ENCODE measurements at regions not wholly inside any gene's neighbourhood (a gene's known extent, or its start where the extent isn't known, plus 50 kb on each side); places are given as distances from the start of the nearest gene placed in this dataset.

- H3K27ac Mint-ChIP-seq = no peak overlapping the region
- no peaks in the 10 kb centered on the region for H3K36me3 Mint-ChIP-seq
- H3K4me3 Mint-ChIP-seq = no peak overlapping the region
- no peaks in the 10 kb centered on the region for H3K27me3 Mint-ChIP-seq
- no peaks in the 10 kb centered on the region for H3K4me1 Mint-ChIP-seq
- H3K9me3 Mint-ChIP-seq = no peaks in the 10 kb centered on the region
- no peak for DNase-seq
These were observed 200.6 kb upstream of the STXBP6 start for GRCh38 chr14:25250516-25250915.

GRCh38 chr14:25247609-25248008 lies 197.7 kb upstream of the STXBP6 start:
- DNase-seq = no peak
- Mint-ChIP-seq H3K9me3 (no peaks in the 10 kb centered on the region), H3K27ac (no peak overlapping the region), H3K4me1 (no peaks in the 10 kb centered on the region), H3K27me3 (no peaks in the 10 kb centered on the region), H3K36me3 (no peaks in the 10 kb centered on the region), H3K4me3 (no peak overlapping the region)

GRCh38 chr14:25246751-25247150 lies 196.8 kb upstream of the STXBP6 start:
- no peaks in the 10 kb centered on the region for H3K9me3 Mint-ChIP-seq
- no peak overlapping the region for H3K4me3 Mint-ChIP-seq
- no peaks in the 10 kb centered on the region for H3K36me3 Mint-ChIP-seq
- no peak for DNase-seq
- H3K4me1 Mint-ChIP-seq = no peaks in the 10 kb centered on the region
- no peak overlapping the region for H3K27ac Mint-ChIP-seq
- H3K27me3 Mint-ChIP-seq = no peaks in the 10 kb centered on the region

GRCh38 chr14:25239170-25239569 lies 189.2 kb upstream of the STXBP6 start:
- no peaks in the 10 kb centered on the region for H3K9me3 Mint-ChIP-seq
- no peak overlapping the region for H3K27ac Mint-ChIP-seq
- DNase-seq = no peak
- H3K4me3 Mint-ChIP-seq = no peak overlapping the region
- no peaks in the 10 kb centered on the region for H3K4me1 Mint-ChIP-seq
- H3K36me3 Mint-ChIP-seq = no peaks in the 10 kb centered on the region
- H3K27me3 Mint-ChIP-seq = no peaks in the 10 kb centered on the region

DNA sequence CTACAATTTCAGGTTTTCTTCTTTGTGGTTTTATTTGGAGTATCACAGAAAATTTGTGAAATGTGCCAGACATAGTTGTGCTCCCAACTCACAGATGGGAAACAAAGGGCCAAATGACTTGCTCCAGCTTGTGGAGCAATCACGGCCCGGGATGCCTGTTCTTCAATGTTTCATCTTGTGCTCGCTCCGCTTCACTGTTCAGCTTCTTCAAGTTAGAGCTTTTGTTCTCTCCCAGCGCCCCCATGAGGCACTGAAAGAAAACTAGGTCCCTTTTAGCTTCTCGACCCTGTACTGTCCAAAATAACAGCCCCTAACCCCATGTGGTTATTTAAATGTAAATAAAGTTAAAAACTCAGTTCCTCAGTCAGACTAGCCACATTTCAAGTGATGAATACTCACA lies 187.9 kb upstream of the STXBP6 start:
- Mint-ChIP-seq H3K36me3 (no peaks in the 10 kb centered on the region), H3K27me3 (no peaks in the 10 kb centered on the region), H3K9me3 (no peaks in the 10 kb centered on the region), H3K4me1 (no peaks in the 10 kb centered on the region), H3K27ac (no peak overlapping the region), H3K4me3 (no peak overlapping the region)
- no peak for DNase-seq

DNA sequence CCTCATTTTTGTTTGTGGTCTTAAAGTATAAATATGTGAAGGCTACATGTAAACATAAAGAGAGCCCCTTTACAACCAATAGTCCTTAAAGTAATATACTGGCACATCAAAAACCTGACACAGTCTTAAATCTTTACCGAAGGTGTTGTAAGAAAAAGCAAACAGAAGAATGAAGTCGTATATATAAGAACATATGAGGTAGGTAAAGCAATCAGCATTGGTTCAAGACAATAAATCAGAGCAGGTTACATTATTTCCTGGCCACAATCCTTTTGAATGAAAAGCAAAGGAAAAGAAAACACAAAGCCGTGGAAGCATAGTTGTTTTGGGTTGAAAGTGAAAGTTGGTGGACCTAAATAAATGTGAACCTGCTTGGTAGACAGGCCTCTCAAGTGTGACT lies 183.7 kb upstream of the STXBP6 start:
- Mint-ChIP-seq H3K27ac (no peak overlapping the region), H3K27me3 (no peaks in the 10 kb centered on the region), H3K4me1 (no peaks in the 10 kb centered on the region), H3K36me3 (no peaks in the 10 kb centered on the region), H3K4me3 (no peak overlapping the region), H3K9me3 (no peaks in the 10 kb centered on the region)
- DNase-seq = no peak

- Mint-ChIP-seq H3K27ac (no peak overlapping the region), H3K36me3 (no peaks in the 10 kb centered on the region), H3K9me3 (no peaks in the 10 kb centered on the region), H3K4me1 (no peaks in the 10 kb centered on the region), H3K4me3 (no peak overlapping the region), H3K27me3 (no peaks in the 10 kb centered on the region)
- DNase-seq = no peak
These were observed 181.1 kb upstream of the STXBP6 start for GRCh38 chr14:25231004-25231403.

GRCh38 chr14:25226214-25226613 lies 176.3 kb upstream of the STXBP6 start:
- H3K27me3 Mint-ChIP-seq = no peaks in the 10 kb centered on the region
- no peaks in the 10 kb centered on the region for H3K4me1 Mint-ChIP-seq
- H3K27ac Mint-ChIP-seq = no peak overlapping the region
- H3K36me3 Mint-ChIP-seq = no peaks in the 10 kb centered on the region
- DNase-seq = no peak
- H3K9me3 Mint-ChIP-seq = no peaks in the 10 kb centered on the region
- no peak overlapping the region for H3K4me3 Mint-ChIP-seq

DNA sequence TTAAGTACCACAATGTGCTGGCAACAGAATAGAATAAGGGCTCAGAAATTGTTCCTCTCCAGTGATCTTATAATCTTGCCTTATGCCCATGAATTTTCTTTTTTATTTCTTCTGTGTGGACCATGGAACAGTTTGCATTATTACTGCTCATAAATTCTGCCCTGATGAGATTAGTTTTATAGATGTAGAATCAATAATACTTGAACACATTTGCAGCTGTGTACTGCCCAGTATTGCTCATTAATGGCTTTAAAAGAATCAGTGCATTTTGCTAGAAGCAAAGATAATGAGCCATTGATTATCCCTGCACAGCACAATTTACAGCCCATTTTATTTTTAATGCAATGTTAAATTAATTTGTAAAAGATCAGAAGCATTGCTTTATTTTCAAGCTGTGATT lies 172.3 kb upstream of the STXBP6 start:
- no peaks in the 10 kb centered on the region for H3K36me3 Mint-ChIP-seq
- H3K9me3 Mint-ChIP-seq = no peaks in the 10 kb centered on the region
- no peak overlapping the region for H3K27ac Mint-ChIP-seq
- H3K4me3 Mint-ChIP-seq = no peak overlapping the region
- no peaks in the 10 kb centered on the region for H3K4me1 Mint-ChIP-seq
- peaks cover 3% of the 10 kb centered on the region for H3K27me3 Mint-ChIP-seq
- no peak for DNase-seq

GRCh38 chr14:25220514-25220913 lies 170.6 kb upstream of the STXBP6 start:
- Mint-ChIP-seq H3K4me3 (no peak overlapping the region), H3K27ac (no peak overlapping the region), H3K4me1 (no peaks in the 10 kb centered on the region), H3K9me3 (no peaks in the 10 kb centered on the region), H3K36me3 (no peaks in the 10 kb centered on the region), H3K27me3 (peaks cover 3% of the 10 kb centered on the region)
- DNase-seq = no peak

DNA sequence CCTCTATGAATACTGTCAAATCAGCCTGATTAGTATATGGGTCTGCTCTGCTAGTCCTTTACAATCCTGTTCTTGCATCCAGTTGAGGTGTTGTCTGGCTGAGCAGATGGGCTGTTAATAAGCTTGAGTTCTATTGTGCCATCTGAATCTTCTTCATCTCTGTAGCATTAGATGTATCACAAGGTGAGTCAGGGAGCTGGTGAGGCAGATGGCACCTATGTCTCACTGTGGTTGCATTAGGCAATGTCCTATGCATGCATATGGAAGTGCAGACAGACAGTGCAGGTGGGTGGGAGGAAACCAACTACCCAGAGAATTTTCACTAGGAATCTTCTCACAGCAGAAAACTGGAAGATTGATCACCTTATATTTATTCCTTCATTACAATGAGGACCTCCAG lies 165.7 kb upstream of the STXBP6 start:
- H3K27ac Mint-ChIP-seq = no peak overlapping the region
- peaks cover 3% of the 10 kb centered on the region for H3K27me3 Mint-ChIP-seq
- peaks cover 2% of the 10 kb centered on the region for H3K9me3 Mint-ChIP-seq
- H3K4me1 Mint-ChIP-seq = no peaks in the 10 kb centered on the region
- no peak overlapping the region for H3K4me3 Mint-ChIP-seq
- no peak for DNase-seq
- no peaks in the 10 kb centered on the region for H3K36me3 Mint-ChIP-seq

GRCh38 chr14:25197885-25198284 lies 147.9 kb upstream of the STXBP6 start:
- Mint-ChIP-seq H3K4me1 (no peaks in the 10 kb centered on the region), H3K9me3 (peaks cover 6% of the 10 kb centered on the region), H3K4me3 (no peak overlapping the region), H3K27ac (no peak overlapping the region), H3K36me3 (no peaks in the 10 kb centered on the region), H3K27me3 (peaks cover 4% of the 10 kb centered on the region)
- DNase-seq = no peak

GRCh38 chr14:25180221-25180620 lies 130.3 kb upstream of the STXBP6 start:
- H3K4me1 Mint-ChIP-seq = no peaks in the 10 kb centered on the region
- no peaks in the 10 kb centered on the region for H3K36me3 Mint-ChIP-seq
- no peak for DNase-seq
- no peak overlapping the region for H3K4me3 Mint-ChIP-seq
- H3K9me3 Mint-ChIP-seq = peaks cover 9% of the 10 kb centered on the region
- no peak overlapping the region for H3K27ac Mint-ChIP-seq
- peaks cover 7% of the 10 kb centered on the region for H3K27me3 Mint-ChIP-seq

- no peaks in the 10 kb centered on the region for H3K36me3 Mint-ChIP-seq
- H3K27me3 Mint-ChIP-seq = peaks cover 4% of the 10 kb centered on the region
- no peak overlapping the region for H3K4me3 Mint-ChIP-seq
- H3K27ac Mint-ChIP-seq = no peak overlapping the region
- peaks cover 7% of the 10 kb centered on the region for H3K9me3 Mint-ChIP-seq
- no peak for DNase-seq
- no peaks in the 10 kb centered on the region for H3K4me1 Mint-ChIP-seq
These were observed 128.3 kb upstream of the STXBP6 start for GRCh38 chr14:25178255-25178654.

DNA sequence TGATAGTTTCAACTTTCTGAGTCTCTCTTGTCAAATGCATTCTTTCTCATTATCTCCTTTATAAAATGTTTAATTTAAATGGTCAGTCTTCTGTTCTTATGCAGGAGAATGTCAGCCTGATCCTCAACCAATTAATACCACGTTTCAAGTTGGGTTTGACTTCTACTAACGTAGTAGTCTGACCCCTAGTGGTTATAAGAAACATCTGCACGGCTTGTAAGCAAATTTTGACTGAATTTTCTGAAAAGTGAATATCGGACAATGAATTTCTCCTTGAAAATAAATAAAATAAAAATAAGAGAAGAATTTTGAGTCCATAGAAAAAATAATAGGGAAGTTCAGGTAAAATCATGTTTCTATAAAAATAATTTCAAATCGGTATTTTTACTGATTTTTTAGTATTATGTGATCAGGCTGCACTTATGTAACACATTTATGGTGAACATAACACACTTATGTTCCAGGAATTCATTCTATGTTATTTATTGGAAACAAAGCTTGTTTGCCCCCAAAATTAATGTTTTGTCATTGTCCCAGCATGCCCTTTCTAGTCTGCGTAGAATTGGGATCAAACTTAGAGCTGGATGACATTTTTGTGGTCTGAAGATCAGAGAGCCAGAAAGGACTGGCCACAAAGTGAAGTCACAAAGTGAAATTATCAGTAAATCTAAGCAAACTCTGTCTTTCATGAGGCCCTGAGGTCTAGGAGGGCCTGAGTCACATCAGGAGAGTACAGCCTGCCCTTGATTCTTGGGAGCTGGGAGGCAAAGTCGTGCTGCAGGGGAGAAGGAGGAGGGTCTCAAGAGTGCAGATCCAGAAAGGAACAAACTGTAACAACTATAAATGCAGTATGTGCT lies 101.2 kb upstream of the STXBP6 start:
- peaks cover 26% of the 10 kb centered on the region for H3K27me3 Mint-ChIP-seq
- DNase-seq = no peak
- no peak overlapping the region for H3K27ac Mint-ChIP-seq
- H3K36me3 Mint-ChIP-seq = no peaks in the 10 kb centered on the region
- no peaks in the 10 kb centered on the region for H3K4me1 Mint-ChIP-seq
- H3K4me3 Mint-ChIP-seq = no peak overlapping the region
- H3K9me3 Mint-ChIP-seq = no peaks in the 10 kb centered on the region

DNA sequence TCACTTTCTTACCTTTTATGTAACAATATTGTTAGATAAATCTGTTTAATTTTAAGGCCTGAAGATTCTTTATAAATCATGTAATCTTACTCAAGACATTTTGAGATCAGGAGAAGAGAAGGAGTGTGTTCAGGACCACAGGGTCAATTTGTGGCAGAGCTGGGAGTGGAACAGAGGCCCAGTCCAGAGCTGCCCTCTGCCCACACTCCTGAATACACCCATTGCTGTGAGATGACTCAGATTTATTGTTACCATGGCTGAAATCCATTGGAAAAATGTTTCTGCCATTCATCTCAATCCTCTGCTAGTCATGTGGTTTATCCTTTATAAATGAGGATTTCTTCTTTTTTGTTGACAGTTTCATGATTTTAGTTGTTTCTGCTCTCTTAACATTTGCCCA lies 100.5 kb upstream of the STXBP6 start:
- Mint-ChIP-seq H3K27ac (no peak overlapping the region), H3K4me1 (no peaks in the 10 kb centered on the region), H3K27me3 (peaks cover 21% of the 10 kb centered on the region), H3K9me3 (no peaks in the 10 kb centered on the region), H3K4me3 (no peak overlapping the region), H3K36me3 (no peaks in the 10 kb centered on the region)
- DNase-seq = no peak

Data from activated naive CD8-positive, alpha-beta T cell treated with anti-CD3 and anti-CD28 coated beads for 36 hours (primary cell).